Fibroblast of the aortic adventitia (primary cell): ENCODE measurements at regions not wholly inside any gene's neighbourhood (a gene's known extent, or its start where the extent isn't known, plus 50 kb on each side); places are given as distances from the start of the nearest gene placed in this dataset.
"Not testable (repeated sequence)": the region's sequence is repeated elsewhere in the genome, so short reads cannot be mapped to it uniquely, and the experiment has no call there.

Source experiments
- DNase-seq: peaks from one replicate; pipeline ENCODE4 v3.0.0-alpha.2; 2010; ENCODE audit warnings: low read depth
- H3K4me3 ChIP-seq: 2 replicates; pipeline ENCODE4 v1.5.1; 2011; ENCODE audit warnings: low read depth, mild to moderate bottlenecking, control low read depth, low read length, moderate library complexity
- TF ChIP-seq, protein P1 (sequence below): IDR thresholded peaks from 2 replicates; pipeline ENCODE4 v1.5.1; 2011; ENCODE audit warnings: mild to moderate bottlenecking, low read length, control low read depth, inconsistent platforms; ENCODE audit not compliant: insufficient read depth

DNA sequence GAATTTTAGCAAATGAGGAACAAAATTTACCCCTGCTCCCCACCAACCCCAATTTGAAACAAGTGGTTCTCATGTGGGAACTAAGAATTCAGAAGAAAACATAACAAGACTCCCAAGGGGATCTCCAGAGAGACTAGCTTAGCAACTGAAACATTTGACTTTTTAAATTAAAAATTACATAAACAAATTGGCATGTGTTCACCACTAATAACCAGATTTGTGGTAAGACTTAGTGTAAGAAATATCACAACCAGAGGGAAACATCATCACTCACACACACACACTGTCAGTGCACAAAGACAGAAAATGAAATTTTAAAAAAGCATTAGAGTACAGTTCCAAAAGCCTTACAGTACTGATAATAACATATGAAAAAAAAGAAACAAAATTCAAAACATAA is 348.8 kb downstream of the CGGBP1 start:
- TF ChIP-seq, protein P1, sequence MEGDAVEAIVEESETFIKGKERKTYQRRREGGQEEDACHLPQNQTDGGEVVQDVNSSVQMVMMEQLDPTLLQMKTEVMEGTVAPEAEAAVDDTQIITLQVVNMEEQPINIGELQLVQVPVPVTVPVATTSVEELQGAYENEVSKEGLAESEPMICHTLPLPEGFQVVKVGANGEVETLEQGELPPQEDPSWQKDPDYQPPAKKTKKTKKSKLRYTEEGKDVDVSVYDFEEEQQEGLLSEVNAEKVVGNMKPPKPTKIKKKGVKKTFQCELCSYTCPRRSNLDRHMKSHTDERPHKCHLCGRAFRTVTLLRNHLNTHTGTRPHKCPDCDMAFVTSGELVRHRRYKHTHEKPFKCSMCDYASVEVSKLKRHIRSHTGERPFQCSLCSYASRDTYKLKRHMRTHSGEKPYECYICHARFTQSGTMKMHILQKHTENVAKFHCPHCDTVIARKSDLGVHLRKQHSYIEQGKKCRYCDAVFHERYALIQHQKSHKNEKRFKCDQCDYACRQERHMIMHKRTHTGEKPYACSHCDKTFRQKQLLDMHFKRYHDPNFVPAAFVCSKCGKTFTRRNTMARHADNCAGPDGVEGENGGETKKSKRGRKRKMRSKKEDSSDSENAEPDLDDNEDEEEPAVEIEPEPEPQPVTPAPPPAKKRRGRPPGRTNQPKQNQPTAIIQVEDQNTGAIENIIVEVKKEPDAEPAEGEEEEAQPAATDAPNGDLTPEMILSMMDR, result no peak
- no peak for DNase-seq

DNA sequence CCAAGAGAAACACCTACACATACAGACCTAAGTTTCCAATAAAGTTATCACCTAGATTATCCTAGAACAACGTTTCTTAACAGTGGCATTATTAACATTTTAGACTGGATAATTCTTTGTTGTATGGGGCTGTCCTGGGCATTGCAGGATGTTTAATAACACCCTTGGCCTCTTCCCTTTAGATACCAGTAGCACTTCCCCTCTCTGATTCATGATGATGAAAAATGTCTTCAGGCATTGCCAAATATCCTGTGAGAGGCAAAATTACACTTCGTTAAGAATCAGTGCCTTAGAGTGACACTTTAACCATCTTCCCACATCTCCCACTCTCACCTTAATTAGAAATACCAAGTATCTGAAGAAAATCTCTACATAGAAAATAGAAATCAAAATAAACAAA is 352.6 kb downstream of the CGGBP1 start:
- no peak for DNase-seq
- TF ChIP-seq, protein P1, result no peak
- no peak overlapping the region for H3K4me3 ChIP-seq

More for the DNA sequence above, 348.8 kb downstream of the CGGBP1 start:
- H3K4me3 ChIP-seq, result no peak overlapping the region

DNA sequence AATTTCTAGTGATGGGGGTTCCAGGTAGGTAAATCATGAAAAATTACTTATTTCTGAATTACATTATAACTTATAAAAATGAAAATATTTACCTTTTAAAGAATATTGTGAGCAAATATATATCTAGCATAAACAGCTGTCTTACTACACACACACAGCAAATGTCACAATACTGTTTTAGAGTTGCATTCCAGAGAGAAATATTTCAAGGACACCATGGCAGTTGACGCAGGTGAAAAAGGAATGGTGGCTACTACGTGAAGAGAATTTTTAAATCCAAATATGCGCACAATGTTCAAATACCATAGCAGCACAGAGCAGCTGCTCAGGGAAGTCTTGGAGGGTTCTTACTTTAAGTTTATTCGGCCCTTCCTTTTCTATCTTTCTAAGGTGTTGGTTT is 356.2 kb downstream of the CGGBP1 start:
- TF ChIP-seq, protein P1, result no peak
- no peak overlapping the region for H3K4me3 ChIP-seq
- DNase-seq, result no peak

DNA sequence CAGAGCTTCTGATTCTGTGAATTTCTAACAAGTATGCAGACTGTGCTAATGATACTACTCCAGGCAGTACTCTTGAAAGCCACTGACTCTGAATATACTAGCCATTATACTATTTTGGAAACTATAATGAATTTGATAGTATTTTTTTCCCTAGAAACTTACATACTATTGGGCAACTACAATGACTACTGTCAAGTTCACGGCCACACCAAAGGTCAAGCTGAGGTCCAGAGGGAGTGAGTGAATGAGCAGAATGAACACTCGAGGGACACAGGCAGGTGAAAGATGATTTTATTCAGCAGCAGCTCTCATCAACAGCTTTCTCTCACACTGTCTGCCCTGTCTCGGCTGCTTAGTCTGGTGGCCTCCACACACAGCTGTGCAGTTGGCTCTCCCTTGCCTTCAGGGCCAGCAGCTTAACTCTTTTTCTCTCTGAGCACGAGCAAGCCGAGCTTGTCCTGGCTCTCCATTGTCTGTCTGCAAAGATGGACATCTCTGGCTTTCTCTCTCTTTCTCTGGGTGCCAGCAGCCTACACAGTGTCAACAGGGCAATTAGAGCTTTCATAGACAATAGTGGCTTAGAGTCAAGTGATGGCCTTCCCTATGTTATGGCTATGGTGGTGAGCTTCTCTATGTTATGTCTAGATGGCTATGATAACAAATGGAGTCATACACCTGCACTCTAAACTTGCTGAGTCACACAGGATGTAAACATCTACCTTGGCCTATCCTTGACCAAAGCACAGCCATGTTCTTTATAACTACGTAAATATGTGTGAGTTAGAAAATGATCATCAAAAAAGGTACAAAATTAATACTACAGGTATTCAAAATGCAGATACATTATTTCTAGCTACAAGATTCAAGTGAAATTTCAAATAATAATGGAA is 362.4 kb downstream of the CGGBP1 start:
- DNase-seq, result no peak

DNA sequence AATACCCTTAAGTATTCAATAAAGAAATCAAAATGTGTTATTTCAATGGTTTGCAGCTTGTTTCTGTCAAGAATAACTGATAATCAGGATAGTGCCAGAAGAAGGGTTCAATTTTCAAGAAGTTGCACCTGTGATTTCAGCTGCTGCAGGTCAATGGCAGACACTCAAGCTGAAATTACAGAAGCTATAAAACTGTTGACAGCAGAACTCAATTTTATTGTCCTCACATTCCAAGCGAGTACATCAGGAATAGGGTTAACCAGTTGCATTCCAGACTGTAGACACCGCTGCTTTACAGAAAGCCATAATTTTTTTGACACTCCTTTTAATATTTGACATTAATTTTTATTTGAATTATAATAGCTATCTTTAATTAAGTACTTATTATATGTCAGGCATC is 364.1 kb downstream of the CGGBP1 start:
- H3K4me3 ChIP-seq, result no peak overlapping the region
- no peak for DNase-seq
- TF ChIP-seq, protein P1, result no peak

More for the DNA sequence above, 362.4 kb downstream of the CGGBP1 start:
- H3K4me3 ChIP-seq, result no peak overlapping the region
- TF ChIP-seq, protein P1, result no peak

DNA sequence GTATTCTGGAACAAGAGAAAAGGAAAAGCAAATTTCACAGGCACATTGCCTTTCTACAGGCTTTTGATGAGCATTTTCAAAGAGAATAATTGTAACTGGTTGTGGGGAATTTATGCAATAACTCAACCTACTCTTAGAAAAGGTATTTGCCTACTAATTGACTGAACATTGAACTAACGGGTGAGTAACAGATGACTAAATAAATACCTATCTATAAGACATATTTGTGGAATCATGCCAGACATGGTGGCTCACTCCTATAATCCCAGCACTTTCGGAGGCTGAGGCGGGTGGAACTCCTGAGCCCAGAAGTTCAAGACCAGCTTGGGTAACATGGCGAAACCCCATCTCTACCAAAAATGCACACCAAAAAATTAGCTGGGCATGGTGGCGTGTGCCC is 367.7 kb downstream of the CGGBP1 start:
- DNase-seq, result no peak

DNA sequence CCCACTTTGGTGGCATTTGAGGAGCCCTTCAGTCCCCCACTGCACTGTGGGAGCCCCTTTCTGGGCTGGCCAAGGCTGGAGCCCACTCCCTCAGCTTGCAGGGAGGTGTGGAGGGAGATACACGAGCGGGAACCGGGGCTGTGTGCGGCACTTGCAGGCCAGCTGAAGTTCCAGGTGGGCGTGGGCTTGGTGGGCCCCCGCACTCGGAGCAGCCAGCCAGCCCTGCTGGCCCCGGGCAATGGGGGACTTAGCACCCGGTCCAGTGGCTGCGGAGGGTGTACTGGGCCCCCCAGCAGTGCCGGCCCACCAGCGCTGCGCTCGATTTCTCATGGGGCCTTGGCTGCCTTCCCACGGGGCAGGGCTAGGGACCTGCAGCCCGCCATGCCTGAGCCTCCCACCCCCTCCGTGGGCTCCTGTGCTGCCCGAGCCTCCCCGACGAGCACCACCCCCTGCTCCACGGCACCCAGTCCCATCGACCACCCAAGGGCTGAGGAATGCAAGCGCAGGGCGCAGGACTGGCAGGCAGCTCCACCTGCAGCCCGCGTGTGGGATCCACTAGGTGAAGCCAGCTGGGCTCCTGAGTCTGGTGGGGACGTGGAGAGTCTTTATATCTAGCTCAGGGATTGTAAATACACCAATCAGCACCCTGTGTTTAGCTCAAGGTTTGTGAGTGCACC is 379.7 kb downstream of the CGGBP1 start:
- H3K4me3 ChIP-seq, DNase-seq: not testable (repeated sequence)

More for the DNA sequence above, 367.7 kb downstream of the CGGBP1 start:
- no peak overlapping the region for H3K4me3 ChIP-seq
- TF ChIP-seq, protein P1, result no peak
